ENCODE measurements at regions not wholly inside any gene's neighbourhood (a gene's known extent, or its start where the extent isn't known, plus 50 kb on each side); places are given as distances from the start of the nearest gene placed in this dataset.

GRCh38 chr10:56298941-56299340 lies 62.1 kb downstream of the ZWINT start:
- TF ChIP-seq SIN3A (IDR thresholded peaks at IDR 0.05; ENCODE audit: borderline replicate concordance, insufficient read depth, low read length), result no peak
- TF ChIP-seq, protein P1, sequence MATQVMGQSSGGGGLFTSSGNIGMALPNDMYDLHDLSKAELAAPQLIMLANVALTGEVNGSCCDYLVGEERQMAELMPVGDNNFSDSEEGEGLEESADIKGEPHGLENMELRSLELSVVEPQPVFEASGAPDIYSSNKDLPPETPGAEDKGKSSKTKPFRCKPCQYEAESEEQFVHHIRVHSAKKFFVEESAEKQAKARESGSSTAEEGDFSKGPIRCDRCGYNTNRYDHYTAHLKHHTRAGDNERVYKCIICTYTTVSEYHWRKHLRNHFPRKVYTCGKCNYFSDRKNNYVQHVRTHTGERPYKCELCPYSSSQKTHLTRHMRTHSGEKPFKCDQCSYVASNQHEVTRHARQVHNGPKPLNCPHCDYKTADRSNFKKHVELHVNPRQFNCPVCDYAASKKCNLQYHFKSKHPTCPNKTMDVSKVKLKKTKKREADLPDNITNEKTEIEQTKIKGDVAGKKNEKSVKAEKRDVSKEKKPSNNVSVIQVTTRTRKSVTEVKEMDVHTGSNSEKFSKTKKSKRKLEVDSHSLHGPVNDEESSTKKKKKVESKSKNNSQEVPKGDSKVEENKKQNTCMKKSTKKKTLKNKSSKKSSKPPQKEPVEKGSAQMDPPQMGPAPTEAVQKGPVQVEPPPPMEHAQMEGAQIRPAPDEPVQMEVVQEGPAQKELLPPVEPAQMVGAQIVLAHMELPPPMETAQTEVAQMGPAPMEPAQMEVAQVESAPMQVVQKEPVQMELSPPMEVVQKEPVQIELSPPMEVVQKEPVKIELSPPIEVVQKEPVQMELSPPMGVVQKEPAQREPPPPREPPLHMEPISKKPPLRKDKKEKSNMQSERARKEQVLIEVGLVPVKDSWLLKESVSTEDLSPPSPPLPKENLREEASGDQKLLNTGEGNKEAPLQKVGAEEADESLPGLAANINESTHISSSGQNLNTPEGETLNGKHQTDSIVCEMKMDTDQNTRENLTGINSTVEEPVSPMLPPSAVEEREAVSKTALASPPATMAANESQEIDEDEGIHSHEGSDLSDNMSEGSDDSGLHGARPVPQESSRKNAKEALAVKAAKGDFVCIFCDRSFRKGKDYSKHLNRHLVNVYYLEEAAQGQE (IDR thresholded peaks at IDR 0.05; ENCODE audit: insufficient read depth in 1 of 2, low read depth in 2 of 2, low read length in 2 of 2), result no peak
- no peak for TF ChIP-seq POLR2AphosphoS5 (IDR thresholded peaks at IDR 0.05; ENCODE audit: low read depth, low read length)
- no peak for TF ChIP-seq FOXP2 (optimal IDR thresholded peaks at IDR 0.05; ENCODE audit: borderline replicate concordance, extremely low read depth, extremely low read length, insufficient read depth)
- no peak for TF ChIP-seq TAF1 (IDR thresholded peaks at IDR 0.05; ENCODE audit: borderline replicate concordance, insufficient read depth, low read length)

DNA sequence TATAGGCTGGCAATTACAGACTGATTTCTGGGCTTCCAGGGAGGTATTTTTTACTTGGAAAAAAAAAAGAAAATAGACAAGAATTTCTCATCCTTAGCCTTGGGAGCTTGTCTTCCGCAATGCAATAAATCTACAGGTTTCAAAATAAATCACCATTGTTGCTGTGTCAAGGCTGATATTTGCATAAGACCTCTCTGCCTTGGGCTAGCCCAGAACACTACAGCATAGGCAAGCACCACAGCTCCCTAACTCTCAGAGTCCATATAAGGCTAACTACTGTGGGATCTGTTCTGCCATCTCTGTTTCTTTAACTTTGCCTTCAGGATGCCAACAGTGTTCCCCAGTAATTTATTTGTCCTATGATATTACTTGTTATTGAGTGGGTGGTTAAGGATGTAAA lies 64.4 kb downstream of the ZWINT start:
- no peak for TF ChIP-seq POLR2AphosphoS5 (IDR thresholded peaks at IDR 0.05; ENCODE audit: low read depth, low read length)
- no peak for TF ChIP-seq FOXP2 (optimal IDR thresholded peaks at IDR 0.05; ENCODE audit: borderline replicate concordance, extremely low read depth, extremely low read length, insufficient read depth)
- TF ChIP-seq TAF1 (IDR thresholded peaks at IDR 0.05; ENCODE audit: borderline replicate concordance, insufficient read depth, low read length), result no peak
- TF ChIP-seq SIN3A (IDR thresholded peaks at IDR 0.05; ENCODE audit: borderline replicate concordance, insufficient read depth, low read length), result no peak
- TF ChIP-seq, protein P1 (IDR thresholded peaks at IDR 0.05; ENCODE audit: insufficient read depth in 1 of 2, low read depth in 2 of 2, low read length in 2 of 2), result no peak

- TF ChIP-seq TAF1 (IDR thresholded peaks at IDR 0.05; ENCODE audit: borderline replicate concordance, insufficient read depth, low read length) (no peak), SIN3A (IDR thresholded peaks at IDR 0.05; ENCODE audit: borderline replicate concordance, insufficient read depth, low read length) (no peak), POLR2AphosphoS5 (IDR thresholded peaks at IDR 0.05; ENCODE audit: low read depth, low read length) (no peak), FOXP2 (optimal IDR thresholded peaks at IDR 0.05; ENCODE audit: borderline replicate concordance, extremely low read depth, extremely low read length, insufficient read depth) (no peak)
- TF ChIP-seq, protein P1 (IDR thresholded peaks at IDR 0.05; ENCODE audit: insufficient read depth in 1 of 2, low read depth in 2 of 2, low read length in 2 of 2), result no peak
These were observed 72.7 kb downstream of the ZWINT start for GRCh38 chr10:56288403-56288802.

DNA sequence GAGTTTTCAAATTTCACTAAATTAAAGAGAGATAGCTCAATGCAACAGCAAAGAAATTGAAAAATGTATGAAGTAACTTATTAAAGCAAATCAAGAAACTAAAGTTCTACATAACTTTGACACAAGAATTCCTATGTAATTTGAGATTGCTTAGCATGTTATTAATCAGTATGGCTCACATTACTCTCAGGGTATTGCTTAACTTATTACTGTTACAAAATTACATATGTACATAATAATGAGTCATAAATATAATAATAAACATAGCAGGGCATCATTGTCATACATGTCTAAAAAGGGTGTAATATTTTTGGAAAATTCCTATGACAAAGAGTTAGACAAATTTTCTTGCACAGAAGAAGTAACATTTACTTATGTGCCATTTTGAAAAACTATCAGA lies 75.0 kb downstream of the ZWINT start:
- TF ChIP-seq, protein P1 (IDR thresholded peaks at IDR 0.05; ENCODE audit: insufficient read depth in 1 of 2, low read depth in 2 of 2, low read length in 2 of 2), result no peak
- TF ChIP-seq SIN3A (IDR thresholded peaks at IDR 0.05; ENCODE audit: borderline replicate concordance, insufficient read depth, low read length), result no peak
- no peak for TF ChIP-seq TAF1 (IDR thresholded peaks at IDR 0.05; ENCODE audit: borderline replicate concordance, insufficient read depth, low read length)
- no peak for TF ChIP-seq FOXP2 (optimal IDR thresholded peaks at IDR 0.05; ENCODE audit: borderline replicate concordance, extremely low read depth, extremely low read length, insufficient read depth)
- no peak for TF ChIP-seq POLR2AphosphoS5 (IDR thresholded peaks at IDR 0.05; ENCODE audit: low read depth, low read length)

GRCh38 chr10:56279270-56279669 lies 81.8 kb downstream of the ZWINT start:
- no peak for TF ChIP-seq POLR2AphosphoS5 (IDR thresholded peaks at IDR 0.05; ENCODE audit: low read depth, low read length)
- TF ChIP-seq, protein P1 (IDR thresholded peaks at IDR 0.05; ENCODE audit: insufficient read depth in 1 of 2, low read depth in 2 of 2, low read length in 2 of 2), result no peak
- no peak for TF ChIP-seq FOXP2 (optimal IDR thresholded peaks at IDR 0.05; ENCODE audit: borderline replicate concordance, extremely low read depth, extremely low read length, insufficient read depth)
- no peak for TF ChIP-seq TAF1 (IDR thresholded peaks at IDR 0.05; ENCODE audit: borderline replicate concordance, insufficient read depth, low read length)
- no peak for TF ChIP-seq SIN3A (IDR thresholded peaks at IDR 0.05; ENCODE audit: borderline replicate concordance, insufficient read depth, low read length)
